SK-N-SH (cell line): ENCODE measurements at regions not wholly inside any gene's neighbourhood (a gene's known extent, or its start where the extent isn't known, plus 50 kb on each side); places are given as distances from the start of the nearest gene placed in this dataset.

ENCODE experiments used
- CTCF ChIA-PET: fragments of 300-600, 350-600 bp; formaldehyde crosslinking; extraction: SDS; loops from one replicate; lab custom pipeline; 2021; lab: Yijun Ruan, JAX
- POLR2A ChIA-PET: fragments of 350-600 bp; sonication (Branson Sonifier 250); formaldehyde crosslinking; extraction: SDS; loops from one replicate; lab custom pipeline; 2020; ENCODE audit warnings: antibody characterized with exemption, inconsistent platforms; lab: Yijun Ruan, JAX
- DNase-seq: peaks from one replicate; pipeline ENCODE4 v3.0.0; 2012
- H2AFZ ChIP-seq: fragments of 200-600 bp; sonication (generic); 2 replicates; pipeline ENCODE4 v1.8.1; 2016; ENCODE audit warnings: antibody characterized with exemption, mild to moderate bottlenecking, low read depth
- H3F3A ChIP-seq: fragments of 200-600 bp; sonication (generic); replicated peaks from 2 replicates; pipeline ENCODE3; 2016; ENCODE audit warnings: antibody characterized with exemption, mild to moderate bottlenecking; ENCODE audit not compliant: insufficient read depth
- H3K27ac ChIP-seq, 2 experiments: fragments of 200-500 bp in 1 of 2; fragments of 200-600 bp in 1 of 2; sonication (Bioruptor generic) in 1 of 2; sonication (generic), shearing (Covaris generic) in 1 of 2; 2 replicates each; pipeline versions ENCODE4 v1.5.1 to v1.6.1; 2014 to 2016; ENCODE audit warnings: low read depth in 2 of 2, inconsistent platforms in 1 of 2, low read length in 1 of 2, mild to moderate bottlenecking in 1 of 2, mixed read lengths in 1 of 2
- H3K27me3 ChIP-seq: fragments of 200-600 bp; sonication (generic), shearing (Covaris generic); 2 replicates; pipeline ENCODE4 v1.6.1; 2016; ENCODE audit warnings: mixed run types; ENCODE audit not compliant: insufficient read depth
- H3K36me3 ChIP-seq, 2 experiments: fragments of 200-500 bp in 1 of 2; fragments of 200-600 bp in 1 of 2; sonication (Bioruptor generic) in 1 of 2; sonication (generic) in 1 of 2; replicated peaks in 1 of 2; 2 replicates each; pipeline versions ENCODE3 to v1.5.1; 2014 to 2016; ENCODE audit warnings: low read length in 1 of 2, mild to moderate bottlenecking in 1 of 2; ENCODE audit not compliant: insufficient read depth in 2 of 2, control insufficient read depth in 1 of 2
- H3K4me1 ChIP-seq, 2 experiments: fragments of 200-500 bp in 1 of 2; fragments of 200-600 bp in 1 of 2; sonication (Bioruptor generic) in 1 of 2; sonication (generic), shearing (Covaris generic) in 1 of 2; 2 replicates each; pipeline versions ENCODE4 v1.5.1 to v1.6.1; 2014 to 2016; ENCODE audit warnings: low read depth in 1 of 2, low read length in 1 of 2, mixed run types in 1 of 2; ENCODE audit not compliant: insufficient read depth in 2 of 2, control insufficient read depth in 1 of 2
- H3K4me2 ChIP-seq: fragments of 200-600 bp; sonication (generic), shearing (Covaris generic); 2 replicates; pipeline ENCODE4 v1.6.1; 2017; ENCODE audit warnings: mixed run types
- H3K4me3 ChIP-seq, 2 experiments: fragments of 200-500 bp in 1 of 2; fragments of 200-600 bp in 1 of 2; sonication (Bioruptor generic) in 1 of 2; sonication (generic), shearing (Covaris generic) in 1 of 2; 2 replicates each; pipeline versions ENCODE4 v1.5.1 to v1.8.1; 2014 to 2016; ENCODE audit warnings: low read depth in 2 of 2, inconsistent platforms in 1 of 2, low read length in 1 of 2, mild to moderate bottlenecking in 1 of 2, mixed read lengths in 1 of 2, moderate library complexity in 1 of 2
- H3K79me2 ChIP-seq: fragments of 200-600 bp; sonication (generic); 2 replicates; pipeline ENCODE4 v1.8.1; 2017; ENCODE audit warnings: mild to moderate bottlenecking; ENCODE audit not compliant: insufficient read depth
- H3K9ac ChIP-seq: fragments of 200-600 bp; sonication (generic); 2 replicates; pipeline ENCODE4 v1.6.1; 2017; ENCODE audit warnings: mixed run types
- H3K9me2 ChIP-seq: fragments of 200-600 bp; sonication (generic); 2 replicates; pipeline ENCODE4 v1.6.1; 2017; ENCODE audit warnings: mixed run types
- H3K9me3 ChIP-seq: fragments of 200-600 bp; sonication (generic); 2 replicates; pipeline ENCODE4 v1.6.1; 2017; ENCODE audit warnings: mixed run types, mild to moderate bottlenecking, moderate library complexity
- H4K20me1 ChIP-seq: fragments of 200-600 bp; sonication (generic); 2 replicates; pipeline ENCODE4 v1.6.1; 2017; ENCODE audit warnings: mild to moderate bottlenecking, mixed run types; ENCODE audit not compliant: insufficient read depth
- CHD2 ChIP-seq: fragments of 150-350 bp; IDR thresholded peaks from 2 replicates; pipeline ENCODE4 v1.6.1; 2018; ENCODE audit warnings: low read length; ENCODE audit not compliant: partially characterized antibody
- CTCF ChIP-seq: fragments of 200-600 bp; sonication (generic); IDR thresholded peaks from 2 replicates; pipeline ENCODE4 v1.6.1; 2017; ENCODE audit warnings: antibody characterized with exemption, mild to moderate bottlenecking, moderate library complexity
- ELF1 ChIP-seq: IDR thresholded peaks from 2 replicates; pipeline ENCODE4 v1.4.0; 2012
- EZH2phosphoT487 ChIP-seq: fragments of 200-600 bp; sonication (generic); IDR thresholded peaks from 2 replicates; pipeline ENCODE4 v1.6.1; 2017; ENCODE audit warnings: low read depth, mixed run types, mild to moderate bottlenecking, antibody characterized with exemption, moderate library complexity, borderline replicate concordance
- FOSL2 ChIP-seq: IDR thresholded peaks from 2 replicates; pipeline ENCODE4 v1.4.0; 2012; ENCODE audit warnings: low read depth, mild to moderate bottlenecking, moderate library complexity, borderline replicate concordance
- GATA2 ChIP-seq: sonication (generic); formaldehyde crosslinking; IDR thresholded peaks from 2 replicates; pipeline ENCODE4 v1.5.0; 2020; ENCODE audit warnings: mild to moderate bottlenecking, missing genetic modification reagents
- JUND ChIP-seq: IDR thresholded peaks from 2 replicates; pipeline ENCODE4 v1.4.0; 2012
- MAX ChIP-seq: IDR thresholded peaks from 2 replicates; pipeline ENCODE4 v1.4.0; 2012; ENCODE audit warnings: low read depth
- MEF2A ChIP-seq: IDR thresholded peaks from 2 replicates; pipeline ENCODE4 v1.4.0; 2012; ENCODE audit warnings: low read depth, borderline replicate concordance
- MXI1 ChIP-seq: IDR thresholded peaks from 2 replicates; pipeline ENCODE4 v1.6.1; 2012; ENCODE audit warnings: mild to moderate bottlenecking, low read depth, low read length, improper control_type of control experiment
- NRF1 ChIP-seq: IDR thresholded peaks from 2 replicates; pipeline ENCODE4 v1.6.1; 2012; ENCODE audit warnings: low read depth, mild to moderate bottlenecking, low read length
- POLR2AphosphoS5 ChIP-seq: IDR thresholded peaks from 2 replicates; pipeline ENCODE4 v1.6.1; 2012; ENCODE audit warnings: low read depth, low read length
- RAD21 ChIP-seq: IDR thresholded peaks from 2 replicates; pipeline ENCODE4 v1.6.1; 2012; ENCODE audit warnings: mild to moderate bottlenecking, low read length
- RCOR1 ChIP-seq: fragments of 150-350 bp; IDR thresholded peaks from 2 replicates; pipeline ENCODE4 v1.6.1; 2017; ENCODE audit warnings: antibody characterized with exemption, low read length
- RFX5 ChIP-seq: IDR thresholded peaks from 2 replicates; pipeline ENCODE4 v1.6.1; 2012; ENCODE audit warnings: mild to moderate bottlenecking, improper control_type of control experiment, low read length
- RXRA ChIP-seq: IDR thresholded peaks from 2 replicates; pipeline ENCODE4 v1.4.0; 2012; ENCODE audit warnings: low read depth, mild to moderate bottlenecking, borderline replicate concordance
- SIN3A ChIP-seq: IDR thresholded peaks from 2 replicates; pipeline ENCODE4 v1.6.1; 2012; ENCODE audit warnings: low read depth, mild to moderate bottlenecking, low read length, moderate library complexity, borderline replicate concordance
- SMC3 ChIP-seq: IDR thresholded peaks from 2 replicates; pipeline ENCODE4 v1.6.1; 2012; ENCODE audit warnings: low read depth, low read length, improper control_type of control experiment
- TCF12 ChIP-seq: IDR thresholded peaks from 2 replicates; pipeline ENCODE4 v1.4.0; 2012
- YY1 ChIP-seq: IDR thresholded peaks from 2 replicates; pipeline ENCODE4 v1.4.0; 2012; ENCODE audit warnings: low read depth, mild to moderate bottlenecking
- WGBS: methylation state at CpG from one replicate; pipeline ENCODE4 v1.1.6; 2017; ENCODE audit warnings: low lambda C conversion rate; 5-methylcytosine and 5-hydroxymethylcytosine counted together
- TF ChIP-seq, protein P1 (sequence below): IDR thresholded peaks from 2 replicates; pipeline ENCODE4 v1.6.1; 2012; ENCODE audit warnings: mild to moderate bottlenecking, low read depth, low read length, moderate library complexity
- TF ChIP-seq, protein P2 (sequence below): fragments of 150-350 bp; IDR thresholded peaks from 2 replicates; pipeline ENCODE4 v1.6.1; 2017; ENCODE audit warnings: antibody characterized with exemption, low read length, low read depth, borderline replicate concordance
- TF ChIP-seq, protein P3 (sequence below): IDR thresholded peaks from 2 replicates; pipeline ENCODE4 v1.4.0; 2012; ENCODE audit warnings: low read depth, borderline replicate concordance

GRCh38 chr3:20652231-20652986, 466.4 kb upstream of the SGO1 start (continued):
- TF ChIP-seq CHD2: peak; percentile 84
- peak; percentile 36; the same call in 1 of the 2 replicates for TF ChIP-seq MXI1
- TF ChIP-seq FOSL2: no peak
- TF ChIP-seq SMC3: no peak
- TF ChIP-seq, all 33 proteins: peak for 10

GRCh38 chr3:20648921-20649381, 462.9 kb upstream of the SGO1 start:
- ChIA-PET POLR2A (no interaction called here), CTCF (no interaction called here)
- H2AFZ ChIP-seq: no peak overlapping the region
- 16% methylated on average over 2 of the region's 2 CpGs for WGBS
- peak overlapping the region; percentile 10; the same call in 1 of the 2 replicates for H3K9ac ChIP-seq
- no peaks in the 10 kb centered on the region for H3K79me2 ChIP-seq
- no peaks in the 10 kb centered on the region for H3K36me3 ChIP-seq
- H3K4me3 ChIP-seq: no peak overlapping the region
- no peak overlapping the region for H3K4me2 ChIP-seq
- no peak for DNase-seq
- peaks cover 18% of the 10 kb centered on the region for H3F3A ChIP-seq
- H3K27ac ChIP-seq: peak overlapping the region; percentile 92 to 94
- H3K27me3 ChIP-seq: no peaks in the 10 kb centered on the region
- no peaks in the 10 kb centered on the region for H3K9me2 ChIP-seq
- no peaks in the 10 kb centered on the region for H3K9me3 ChIP-seq
- H4K20me1 ChIP-seq: no peaks in the 10 kb centered on the region
- H3K4me1 ChIP-seq: peaks cover 11 to 15% of the 10 kb centered on the region in 2 experiments; a peak in 3 of 4 replicates
- TF ChIP-seq, protein P1, sequence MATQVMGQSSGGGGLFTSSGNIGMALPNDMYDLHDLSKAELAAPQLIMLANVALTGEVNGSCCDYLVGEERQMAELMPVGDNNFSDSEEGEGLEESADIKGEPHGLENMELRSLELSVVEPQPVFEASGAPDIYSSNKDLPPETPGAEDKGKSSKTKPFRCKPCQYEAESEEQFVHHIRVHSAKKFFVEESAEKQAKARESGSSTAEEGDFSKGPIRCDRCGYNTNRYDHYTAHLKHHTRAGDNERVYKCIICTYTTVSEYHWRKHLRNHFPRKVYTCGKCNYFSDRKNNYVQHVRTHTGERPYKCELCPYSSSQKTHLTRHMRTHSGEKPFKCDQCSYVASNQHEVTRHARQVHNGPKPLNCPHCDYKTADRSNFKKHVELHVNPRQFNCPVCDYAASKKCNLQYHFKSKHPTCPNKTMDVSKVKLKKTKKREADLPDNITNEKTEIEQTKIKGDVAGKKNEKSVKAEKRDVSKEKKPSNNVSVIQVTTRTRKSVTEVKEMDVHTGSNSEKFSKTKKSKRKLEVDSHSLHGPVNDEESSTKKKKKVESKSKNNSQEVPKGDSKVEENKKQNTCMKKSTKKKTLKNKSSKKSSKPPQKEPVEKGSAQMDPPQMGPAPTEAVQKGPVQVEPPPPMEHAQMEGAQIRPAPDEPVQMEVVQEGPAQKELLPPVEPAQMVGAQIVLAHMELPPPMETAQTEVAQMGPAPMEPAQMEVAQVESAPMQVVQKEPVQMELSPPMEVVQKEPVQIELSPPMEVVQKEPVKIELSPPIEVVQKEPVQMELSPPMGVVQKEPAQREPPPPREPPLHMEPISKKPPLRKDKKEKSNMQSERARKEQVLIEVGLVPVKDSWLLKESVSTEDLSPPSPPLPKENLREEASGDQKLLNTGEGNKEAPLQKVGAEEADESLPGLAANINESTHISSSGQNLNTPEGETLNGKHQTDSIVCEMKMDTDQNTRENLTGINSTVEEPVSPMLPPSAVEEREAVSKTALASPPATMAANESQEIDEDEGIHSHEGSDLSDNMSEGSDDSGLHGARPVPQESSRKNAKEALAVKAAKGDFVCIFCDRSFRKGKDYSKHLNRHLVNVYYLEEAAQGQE: no peak
- TF ChIP-seq ELF1 (no peak), NRF1 (no peak), TCF12 (peak; percentile 99), CTCF (no peak), MAX (peak; percentile 26; the same call in 1 of the 2 replicates), FOSL2 (peak; percentile 38; the same call in 1 of the 2 replicates), RAD21 (no peak), JUND (peak; percentile 60), EZH2phosphoT487 (no peak), POLR2AphosphoS5 (peak; percentile 78), MEF2A (peak; percentile 85; the same call in 1 of the 2 replicates), RXRA (peak; percentile 61; the same call in 1 of the 2 replicates), RCOR1 (no peak), YY1 (no peak), RFX5 (no peak), CHD2 (no peak), GATA2 (CRISPR knock-in tag) (no peak), SIN3A (peak; percentile 65; the same call in 1 of the 2 replicates)
- TF ChIP-seq, protein P2, sequence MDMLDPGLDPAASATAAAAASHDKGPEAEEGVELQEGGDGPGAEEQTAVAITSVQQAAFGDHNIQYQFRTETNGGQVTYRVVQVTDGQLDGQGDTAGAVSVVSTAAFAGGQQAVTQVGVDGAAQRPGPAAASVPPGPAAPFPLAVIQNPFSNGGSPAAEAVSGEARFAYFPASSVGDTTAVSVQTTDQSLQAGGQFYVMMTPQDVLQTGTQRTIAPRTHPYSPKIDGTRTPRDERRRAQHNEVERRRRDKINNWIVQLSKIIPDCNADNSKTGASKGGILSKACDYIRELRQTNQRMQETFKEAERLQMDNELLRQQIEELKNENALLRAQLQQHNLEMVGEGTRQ: no peak
- TF ChIP-seq, protein P3, sequence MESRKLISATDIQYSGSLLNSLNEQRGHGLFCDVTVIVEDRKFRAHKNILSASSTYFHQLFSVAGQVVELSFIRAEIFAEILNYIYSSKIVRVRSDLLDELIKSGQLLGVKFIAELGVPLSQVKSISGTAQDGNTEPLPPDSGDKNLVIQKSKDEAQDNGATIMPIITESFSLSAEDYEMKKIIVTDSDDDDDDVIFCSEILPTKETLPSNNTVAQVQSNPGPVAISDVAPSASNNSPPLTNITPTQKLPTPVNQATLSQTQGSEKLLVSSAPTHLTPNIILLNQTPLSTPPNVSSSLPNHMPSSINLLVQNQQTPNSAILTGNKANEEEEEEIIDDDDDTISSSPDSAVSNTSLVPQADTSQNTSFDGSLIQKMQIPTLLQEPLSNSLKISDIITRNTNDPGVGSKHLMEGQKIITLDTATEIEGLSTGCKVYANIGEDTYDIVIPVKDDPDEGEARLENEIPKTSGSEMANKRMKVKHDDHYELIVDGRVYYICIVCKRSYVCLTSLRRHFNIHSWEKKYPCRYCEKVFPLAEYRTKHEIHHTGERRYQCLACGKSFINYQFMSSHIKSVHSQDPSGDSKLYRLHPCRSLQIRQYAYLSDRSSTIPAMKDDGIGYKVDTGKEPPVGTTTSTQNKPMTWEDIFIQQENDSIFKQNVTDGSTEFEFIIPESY: peak; percentile 58; the same call in 1 of the 2 replicates
